ENCODE measurements at regions not wholly inside any gene's neighbourhood (a gene's known extent, or its start where the extent isn't known, plus 50 kb on each side); places are given as distances from the start of the nearest gene placed in this dataset.

- Histone ChIP-seq H3K4me1 (ENCODE audit: insufficient read depth, low read length, poor library complexity, severe bottlenecking) (no peaks in the 10 kb centered on the region), H3K27ac (ENCODE audit: low read depth, low read length, poor library complexity, severe bottlenecking) (no peak overlapping the region), H3K27me3 (replicated peaks; ENCODE audit: insufficient read depth, low read depth, low read length, poor library complexity) (no peaks in the 10 kb centered on the region), H3K9me3 (ENCODE audit: low read depth, low read length, poor library complexity, severe bottlenecking) (peaks cover 17% of the 10 kb centered on the region), H3K4me3 (ENCODE audit: low read depth, low read length, poor library complexity, severe bottlenecking) (no peak overlapping the region), H3K36me3 (ENCODE audit: insufficient read depth, low read length, poor library complexity, severe bottlenecking) (no peaks in the 10 kb centered on the region)
- TF ChIP-seq EZH2 (IDR thresholded peaks at IDR 0.05; ENCODE audit: borderline replicate concordance, low read depth, low read length, poor library complexity, severe bottlenecking) = no peak
- TF ChIP-seq CTCF (conservative IDR thresholded peaks at IDR 0.05; ENCODE audit: low read depth, low read length) = peak; percentile 61
- ChIA-PET POLR2A (ENCODE audit: low non-redundant PET) (no interaction called here), CTCF (no interaction called here)
- peak; percentile 42 for DNase-seq (ENCODE audit: low spot score)
- intact Hi-C loops (cut with micrococcal nuclease; ENCODE audit: unreplicated experiment) = loop anchor here (2.0 to 5.0 kb wide), 5 partner anchors 270 to 555 kb away; partner anchors contain the start of gene TRIM13
- BruUV-seq (replicated peaks) = no TSS peak
These were observed 311.3 kb downstream of the DLEU7 start for GRCh38 chr13:50531917-50532899.

GRCh38 chr13:50535050-50535449, 308.4 kb downstream of the DLEU7 start:
- CTCF ChIA-PET = no interaction called here
- intact Hi-C loops (cut with micrococcal nuclease; ENCODE audit: unreplicated experiment) = no loop called here
- BruUV-seq (replicated peaks) = no TSS peak
- Histone ChIP-seq H3K36me3 (ENCODE audit: insufficient read depth, low read length, poor library complexity, severe bottlenecking) (no peaks in the 10 kb centered on the region), H3K27ac (ENCODE audit: low read depth, low read length, poor library complexity, severe bottlenecking) (no peak overlapping the region), H3K9me3 (ENCODE audit: low read depth, low read length, poor library complexity, severe bottlenecking) (peaks cover 24% of the 10 kb centered on the region), H3K27me3 (replicated peaks; ENCODE audit: insufficient read depth, low read depth, low read length, poor library complexity) (no peaks in the 10 kb centered on the region), H3K4me1 (ENCODE audit: insufficient read depth, low read length, poor library complexity, severe bottlenecking) (no peaks in the 10 kb centered on the region), H3K4me3 (ENCODE audit: low read depth, low read length, poor library complexity, severe bottlenecking) (no peak overlapping the region)
- no peak for DNase-seq (ENCODE audit: low spot score)
- POLR2A ChIA-PET (ENCODE audit: low non-redundant PET) = no interaction called here
- TF ChIP-seq EZH2 (IDR thresholded peaks at IDR 0.05; ENCODE audit: borderline replicate concordance, low read depth, low read length, poor library complexity, severe bottlenecking) = no peak

GRCh38 chr13:50537029-50537428, 306.5 kb downstream of the DLEU7 start:
- H3K27me3 ChIP-seq (replicated peaks; ENCODE audit: insufficient read depth, low read depth, low read length, poor library complexity) = no peaks in the 10 kb centered on the region
- CTCF ChIA-PET = no interaction called here
- POLR2A ChIA-PET (ENCODE audit: low non-redundant PET) = no interaction called here
- BruUV-seq (replicated peaks) = no TSS peak
- no peak for TF ChIP-seq EZH2 (IDR thresholded peaks at IDR 0.05; ENCODE audit: borderline replicate concordance, low read depth, low read length, poor library complexity, severe bottlenecking)
- TF ChIP-seq CTCF (conservative IDR thresholded peaks at IDR 0.05; ENCODE audit: low read depth, low read length) = no peak
- intact Hi-C loops (cut with micrococcal nuclease; ENCODE audit: unreplicated experiment) = no loop called here
- no peak overlapping the region for H3K4me3 ChIP-seq (ENCODE audit: low read depth, low read length, poor library complexity, severe bottlenecking)
- H3K9me3 ChIP-seq (ENCODE audit: low read depth, low read length, poor library complexity, severe bottlenecking) = peaks cover 24% of the 10 kb centered on the region
- no peaks in the 10 kb centered on the region for H3K4me1 ChIP-seq (ENCODE audit: insufficient read depth, low read length, poor library complexity, severe bottlenecking)
- no peak overlapping the region for H3K27ac ChIP-seq (ENCODE audit: low read depth, low read length, poor library complexity, severe bottlenecking)
- H3K36me3 ChIP-seq (ENCODE audit: insufficient read depth, low read length, poor library complexity, severe bottlenecking) = no peaks in the 10 kb centered on the region
- no peak for DNase-seq (ENCODE audit: low spot score)
